Psoas muscle (tissue), 7 donors: ENCODE measurements at regions not wholly inside any gene's neighbourhood (a gene's known extent, or its start where the extent isn't known, plus 50 kb on each side); places are given as distances from the start of the nearest gene placed in this dataset.
"Not testable (repeated sequence)": the region's sequence is repeated elsewhere in the genome, so short reads cannot be mapped to it uniquely, and the experiment has no call there.

ENCODE experiments used
- ATAC-seq, 4 donors: fragments of 200-7000 bp; cut with Tn5 transposase; one replicate each; pipeline ENCODE4 v1.9.1; 2020; ENCODE audit warnings: moderate library complexity in 3 of 4, mild to moderate bottlenecking in 2 of 4
- DNase-seq, 2 donors: peaks; one replicate each; pipeline ENCODE4 v3.0.0-alpha.2; 2020
- H3K27ac ChIP-seq: fragments of 200-600 bp; one replicate; pipeline ENCODE4 v1.8.0; 2022
- H3K27me3 ChIP-seq, 3 donors: fragments of 200-600 bp in 1 of 3; one replicate each; pipeline versions ENCODE4 v1.6.1 to v1.8.0; 2013 to 2022; ENCODE audit warnings: low read length in 2 of 3, mild to moderate bottlenecking in 2 of 3, moderate library complexity in 1 of 3; ENCODE audit not compliant: insufficient read depth in 3 of 3
- H3K36me3 ChIP-seq, 2 donors: fragments of 200-600 bp in 1 of 2; one replicate each; pipeline versions ENCODE4 v1.6.1 to v1.8.0; 2013 to 2022; ENCODE audit warnings: low read depth in 1 of 2, mild to moderate bottlenecking in 1 of 2, moderate library complexity in 1 of 2; ENCODE audit not compliant: insufficient read depth in 1 of 2
- H3K4me1 ChIP-seq: fragments of 200-600 bp; one replicate; pipeline ENCODE4 v1.8.0; 2022
- H3K4me3 ChIP-seq: fragments of 200-600 bp; one replicate; pipeline ENCODE4 v1.8.0; 2022; ENCODE audit warnings: mild to moderate bottlenecking
- H3K9me3 ChIP-seq: fragments of 200-600 bp; one replicate; pipeline ENCODE4 v1.8.0; 2022
- WGBS, 3 donors: extraction: QIAGEN DNeasy Blood & Tissue Kit; methylation state at CpG; one replicate each; pipeline versions ENCODE4 v1.1.6 to v1.1.7; 2013; 5-methylcytosine and 5-hydroxymethylcytosine counted together
- intact Hi-C, 2 donors: fragments of 100-400 bp; cut with DNase I; formaldehyde crosslinking; loops; one replicate each; pipeline versions ENCODE4 v1.11.0 to v1.14.2; 2022
- TF ChIP-seq, protein P1 (sequence below): fragments of 200-600 bp; IDR thresholded peaks from one replicate; pipeline ENCODE4 v1.8.0; 2022; ENCODE audit warnings: antibody characterized with exemption
- donor health status: healthy with polysubstance abuse.
- donor health status: DM: no; HTN: no; CAD: no; lungs with moderate emphysema.
- donor health status: Bipolar disorder and iron deficiency.
- donor health status: healthy.
- donor health status: DM: yes; HTN: yes; CAD: no.
- donor health status: DM: no; HTN: no; CAD: no.
- donor health status: DM: yes; HTN: yes; CAD: no.

DNA sequence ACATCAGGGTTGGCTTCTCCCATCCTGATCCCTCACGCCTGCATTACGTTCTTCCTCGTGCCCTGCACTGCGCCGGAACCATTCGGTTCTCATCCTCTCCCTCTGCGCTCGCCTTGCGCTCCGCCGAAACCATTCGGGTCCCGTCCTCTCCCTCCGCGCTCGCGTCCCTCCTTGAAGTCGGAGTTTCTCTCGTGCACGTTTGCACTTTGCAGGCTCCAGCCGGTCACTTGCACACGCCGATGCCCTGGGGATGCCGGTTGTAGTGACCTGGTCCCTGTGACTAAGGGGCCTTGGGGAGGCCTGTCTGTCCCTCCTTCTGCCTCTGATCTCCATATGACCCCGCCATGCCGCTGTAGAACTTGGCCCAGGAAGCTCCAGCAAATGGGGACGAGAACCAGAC, 265.8 kb downstream of the TEX29 start:
- no peak for ATAC-seq
- WGBS, 3 donors: 90 to 94% (median 91%) methylated on average over 27 of the region's 27 CpGs
- intact Hi-C loops: no loop called here

DNA sequence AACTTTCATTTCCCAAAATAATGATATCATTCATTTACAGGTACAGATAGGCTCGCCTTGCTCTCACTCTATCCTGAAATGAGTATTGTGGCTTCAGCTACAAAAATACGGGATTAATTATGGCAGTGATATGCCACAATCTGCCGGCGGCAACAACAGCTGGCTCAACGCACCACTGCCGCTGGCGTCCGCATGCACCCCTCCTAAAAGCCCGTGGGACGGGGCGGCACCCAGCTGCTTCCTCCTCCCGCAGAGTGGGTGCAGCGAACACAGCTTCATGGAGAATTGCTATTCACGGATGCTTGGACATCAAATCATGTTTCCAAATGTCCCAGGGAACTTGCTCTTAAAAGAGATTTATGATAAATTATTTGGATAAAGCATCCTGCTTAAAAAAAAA, 266.8 kb downstream of the TEX29 start:
- Histone ChIP-seq H3K4me1 (no peaks in the 10 kb centered on the region), H3K27me3 (no peaks in the 10 kb centered on the region), H3K4me3 (no peak overlapping the region), H3K36me3 (no peaks in the 10 kb centered on the region), H3K27ac (no peak overlapping the region), H3K9me3 (no peaks in the 10 kb centered on the region)
- ATAC-seq: no peak
- intact Hi-C loops: no loop called here
- no peak for DNase-seq
- 78 to 80% (median 79%) methylated on average over 14 of the region's 14 CpGs for WGBS, 3 donors
- TF ChIP-seq, protein P1, sequence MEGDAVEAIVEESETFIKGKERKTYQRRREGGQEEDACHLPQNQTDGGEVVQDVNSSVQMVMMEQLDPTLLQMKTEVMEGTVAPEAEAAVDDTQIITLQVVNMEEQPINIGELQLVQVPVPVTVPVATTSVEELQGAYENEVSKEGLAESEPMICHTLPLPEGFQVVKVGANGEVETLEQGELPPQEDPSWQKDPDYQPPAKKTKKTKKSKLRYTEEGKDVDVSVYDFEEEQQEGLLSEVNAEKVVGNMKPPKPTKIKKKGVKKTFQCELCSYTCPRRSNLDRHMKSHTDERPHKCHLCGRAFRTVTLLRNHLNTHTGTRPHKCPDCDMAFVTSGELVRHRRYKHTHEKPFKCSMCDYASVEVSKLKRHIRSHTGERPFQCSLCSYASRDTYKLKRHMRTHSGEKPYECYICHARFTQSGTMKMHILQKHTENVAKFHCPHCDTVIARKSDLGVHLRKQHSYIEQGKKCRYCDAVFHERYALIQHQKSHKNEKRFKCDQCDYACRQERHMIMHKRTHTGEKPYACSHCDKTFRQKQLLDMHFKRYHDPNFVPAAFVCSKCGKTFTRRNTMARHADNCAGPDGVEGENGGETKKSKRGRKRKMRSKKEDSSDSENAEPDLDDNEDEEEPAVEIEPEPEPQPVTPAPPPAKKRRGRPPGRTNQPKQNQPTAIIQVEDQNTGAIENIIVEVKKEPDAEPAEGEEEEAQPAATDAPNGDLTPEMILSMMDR: no peak

More for the DNA sequence above, 265.8 kb downstream of the TEX29 start:
- TF ChIP-seq, protein P1: no peak
- no peak for DNase-seq
- Histone ChIP-seq H3K27ac (no peak overlapping the region), H3K4me3 (no peak overlapping the region), H3K9me3 (no peaks in the 10 kb centered on the region), H3K4me1 (no peaks in the 10 kb centered on the region), H3K27me3 (no peaks in the 10 kb centered on the region), H3K36me3 (no peaks in the 10 kb centered on the region)

DNA sequence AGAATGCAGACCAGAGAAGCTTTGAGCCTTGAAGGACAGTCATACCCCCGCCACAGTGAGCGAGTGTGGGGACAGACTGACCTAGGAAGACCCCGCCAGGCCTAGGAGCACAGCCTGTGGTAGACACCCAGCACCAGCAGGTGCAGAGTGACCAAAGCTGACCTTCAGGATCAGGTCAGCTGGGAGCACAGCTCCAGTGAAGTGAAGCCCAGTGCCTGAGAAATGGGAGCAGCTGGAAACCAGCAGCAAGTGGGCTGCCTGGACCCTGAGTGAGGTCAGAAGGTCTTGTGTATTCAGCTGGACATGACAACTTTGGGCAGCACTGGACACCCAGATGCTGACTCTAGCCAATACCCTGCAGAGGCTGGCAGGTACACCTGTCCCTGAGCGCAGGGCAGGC, 268.9 kb downstream of the TEX29 start:
- no peaks in the 10 kb centered on the region for H3K4me1 ChIP-seq
- no peaks in the 10 kb centered on the region for H3K9me3 ChIP-seq
- TF ChIP-seq, protein P1: no peak
- no peak overlapping the region for H3K4me3 ChIP-seq
- H3K36me3 ChIP-seq: no peaks in the 10 kb centered on the region
- ATAC-seq (no peak), DNase-seq (no peak)
- no peak overlapping the region for H3K27ac ChIP-seq
- intact Hi-C loops: no loop called here
- H3K27me3 ChIP-seq: no peaks in the 10 kb centered on the region
- WGBS, 3 donors: 65 to 90% (median 76%) methylated on average over 4 of the region's 4 CpGs

DNA sequence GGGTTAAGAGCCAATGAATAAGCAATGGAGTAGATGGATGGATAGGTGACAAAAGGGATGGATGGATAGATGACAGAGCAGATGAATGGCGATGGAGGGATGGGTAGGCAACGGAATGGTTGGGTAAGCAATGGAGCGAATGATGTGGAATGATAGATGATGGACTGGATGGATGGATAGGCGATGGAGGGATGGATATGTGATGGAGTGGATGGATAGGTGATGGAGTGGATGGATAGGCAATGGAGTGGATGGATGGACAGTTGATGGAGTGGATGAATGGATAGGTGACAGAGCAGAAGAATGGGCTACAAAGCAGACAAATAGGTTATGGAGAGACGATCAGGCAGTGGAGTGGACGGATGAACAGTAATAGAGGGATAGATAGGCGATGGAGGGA, 269.6 kb downstream of the TEX29 start:
- H3K9me3 ChIP-seq: no peaks in the 10 kb centered on the region
- no peaks in the 10 kb centered on the region for H3K36me3 ChIP-seq
- TF ChIP-seq, protein P1: no peak
- ATAC-seq: no peak
- 91 to 92% (median 92%) methylated on average over 7 of the region's 7 CpGs for WGBS, 3 donors
- H3K27ac ChIP-seq: no peak overlapping the region
- no peaks in the 10 kb centered on the region for H3K27me3 ChIP-seq
- intact Hi-C loops: no loop called here
- DNase-seq: no peak
- H3K4me3 ChIP-seq: no peak overlapping the region
- H3K4me1 ChIP-seq: no peaks in the 10 kb centered on the region

DNA sequence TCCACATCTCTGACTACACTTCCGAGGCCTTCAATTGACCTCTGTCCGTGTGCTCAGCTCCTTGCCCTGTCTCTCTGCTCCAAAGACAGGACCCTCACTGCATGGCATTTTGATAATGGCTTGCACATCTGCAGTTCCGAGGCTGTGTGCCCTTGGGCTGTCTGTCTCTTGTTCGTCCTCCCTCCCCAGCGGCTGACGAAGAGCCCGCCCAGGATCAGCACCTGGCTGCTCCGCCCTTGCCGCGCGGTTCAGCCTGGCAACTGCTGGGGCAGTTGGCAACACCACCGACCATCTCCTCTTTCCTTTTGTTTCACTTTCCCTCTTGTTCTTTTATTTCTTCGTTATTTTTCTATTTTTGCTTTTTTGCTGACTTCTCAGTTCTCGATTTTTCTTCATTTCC, 270.4 kb downstream of the TEX29 start:
- intact Hi-C loops: no loop called here
- no peak overlapping the region for H3K4me3 ChIP-seq

DNA sequence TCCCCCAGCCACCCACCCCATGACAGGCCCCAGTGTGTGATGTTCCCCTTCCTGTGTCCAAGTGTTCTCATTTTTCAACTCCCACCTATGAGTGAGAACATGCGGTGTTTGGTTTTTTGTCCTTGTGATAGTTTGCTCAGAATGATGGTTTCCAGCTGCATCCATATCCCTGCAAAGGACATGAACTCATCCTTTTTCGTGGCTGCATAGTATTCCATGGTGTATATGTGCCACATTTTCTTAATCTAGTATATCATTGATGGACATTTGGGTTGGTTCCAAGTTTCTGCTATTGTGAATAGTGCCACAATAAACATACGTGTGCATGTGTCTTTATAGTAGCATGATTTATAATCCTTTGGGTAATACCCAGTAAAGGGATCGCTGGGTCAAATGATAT, 273.0 kb downstream of the TEX29 start:
- H3K9me3 ChIP-seq, DNase-seq, H3K27ac ChIP-seq, H3K4me1 ChIP-seq, intact Hi-C loops, H3K36me3 ChIP-seq, H3K4me3 ChIP-seq, ATAC-seq, H3K27me3 ChIP-seq: not testable (repeated sequence)
- WGBS, 3 donors: 87 to 95% (median 89%) methylated on average over 4 of the region's 4 CpGs

More for the DNA sequence above, 270.4 kb downstream of the TEX29 start:
- DNase-seq (no peak), ATAC-seq (no peak)
- Histone ChIP-seq H3K4me1 (no peaks in the 10 kb centered on the region), H3K9me3 (no peaks in the 10 kb centered on the region), H3K27me3 (no peaks in the 10 kb centered on the region), H3K36me3 (no peaks in the 10 kb centered on the region), H3K27ac (no peak overlapping the region)
- TF ChIP-seq, protein P1: no peak
- WGBS, 3 donors: 74 to 83% (median 83%) methylated on average over 14 of the region's 14 CpGs
